SK-N-SH (cell line): ENCODE measurements at regions not wholly inside any gene's neighbourhood (a gene's known extent, or its start where the extent isn't known, plus 50 kb on each side); places are given as distances from the start of the nearest gene placed in this dataset.

ENCODE experiments used
- CTCF ChIA-PET: fragments of 300-600, 350-600 bp; formaldehyde crosslinking; extraction: SDS; loops from one replicate; lab custom pipeline; 2021; lab: Yijun Ruan, JAX
- POLR2A ChIA-PET: fragments of 350-600 bp; sonication (Branson Sonifier 250); formaldehyde crosslinking; extraction: SDS; loops from one replicate; lab custom pipeline; 2020; ENCODE audit warnings: antibody characterized with exemption, inconsistent platforms; lab: Yijun Ruan, JAX
- DNase-seq: peaks from one replicate; pipeline ENCODE4 v3.0.0; 2012
- H2AFZ ChIP-seq: fragments of 200-600 bp; sonication (generic); 2 replicates; pipeline ENCODE4 v1.8.1; 2016; ENCODE audit warnings: antibody characterized with exemption, mild to moderate bottlenecking, low read depth
- H3F3A ChIP-seq: fragments of 200-600 bp; sonication (generic); replicated peaks from 2 replicates; pipeline ENCODE3; 2016; ENCODE audit warnings: antibody characterized with exemption, mild to moderate bottlenecking; ENCODE audit not compliant: insufficient read depth
- H3K27ac ChIP-seq, 2 experiments: fragments of 200-500 bp in 1 of 2; fragments of 200-600 bp in 1 of 2; sonication (Bioruptor generic) in 1 of 2; sonication (generic), shearing (Covaris generic) in 1 of 2; 2 replicates each; pipeline versions ENCODE4 v1.5.1 to v1.6.1; 2014 to 2016; ENCODE audit warnings: low read depth in 2 of 2, inconsistent platforms in 1 of 2, low read length in 1 of 2, mild to moderate bottlenecking in 1 of 2, mixed read lengths in 1 of 2
- H3K27me3 ChIP-seq: fragments of 200-600 bp; sonication (generic), shearing (Covaris generic); 2 replicates; pipeline ENCODE4 v1.6.1; 2016; ENCODE audit warnings: mixed run types; ENCODE audit not compliant: insufficient read depth
- H3K36me3 ChIP-seq, 2 experiments: fragments of 200-500 bp in 1 of 2; fragments of 200-600 bp in 1 of 2; sonication (Bioruptor generic) in 1 of 2; sonication (generic) in 1 of 2; replicated peaks in 1 of 2; 2 replicates each; pipeline versions ENCODE3 to v1.5.1; 2014 to 2016; ENCODE audit warnings: low read length in 1 of 2, mild to moderate bottlenecking in 1 of 2; ENCODE audit not compliant: insufficient read depth in 2 of 2, control insufficient read depth in 1 of 2
- H3K4me1 ChIP-seq, 2 experiments: fragments of 200-500 bp in 1 of 2; fragments of 200-600 bp in 1 of 2; sonication (Bioruptor generic) in 1 of 2; sonication (generic), shearing (Covaris generic) in 1 of 2; 2 replicates each; pipeline versions ENCODE4 v1.5.1 to v1.6.1; 2014 to 2016; ENCODE audit warnings: low read depth in 1 of 2, low read length in 1 of 2, mixed run types in 1 of 2; ENCODE audit not compliant: insufficient read depth in 2 of 2, control insufficient read depth in 1 of 2
- H3K4me2 ChIP-seq: fragments of 200-600 bp; sonication (generic), shearing (Covaris generic); 2 replicates; pipeline ENCODE4 v1.6.1; 2017; ENCODE audit warnings: mixed run types
- H3K4me3 ChIP-seq, 2 experiments: fragments of 200-500 bp in 1 of 2; fragments of 200-600 bp in 1 of 2; sonication (Bioruptor generic) in 1 of 2; sonication (generic), shearing (Covaris generic) in 1 of 2; 2 replicates each; pipeline versions ENCODE4 v1.5.1 to v1.8.1; 2014 to 2016; ENCODE audit warnings: low read depth in 2 of 2, inconsistent platforms in 1 of 2, low read length in 1 of 2, mild to moderate bottlenecking in 1 of 2, mixed read lengths in 1 of 2, moderate library complexity in 1 of 2
- H3K79me2 ChIP-seq: fragments of 200-600 bp; sonication (generic); 2 replicates; pipeline ENCODE4 v1.8.1; 2017; ENCODE audit warnings: mild to moderate bottlenecking; ENCODE audit not compliant: insufficient read depth
- H3K9ac ChIP-seq: fragments of 200-600 bp; sonication (generic); 2 replicates; pipeline ENCODE4 v1.6.1; 2017; ENCODE audit warnings: mixed run types
- H3K9me2 ChIP-seq: fragments of 200-600 bp; sonication (generic); 2 replicates; pipeline ENCODE4 v1.6.1; 2017; ENCODE audit warnings: mixed run types
- H3K9me3 ChIP-seq: fragments of 200-600 bp; sonication (generic); 2 replicates; pipeline ENCODE4 v1.6.1; 2017; ENCODE audit warnings: mixed run types, mild to moderate bottlenecking, moderate library complexity
- H4K20me1 ChIP-seq: fragments of 200-600 bp; sonication (generic); 2 replicates; pipeline ENCODE4 v1.6.1; 2017; ENCODE audit warnings: mild to moderate bottlenecking, mixed run types; ENCODE audit not compliant: insufficient read depth
- CHD2 ChIP-seq: fragments of 150-350 bp; IDR thresholded peaks from 2 replicates; pipeline ENCODE4 v1.6.1; 2018; ENCODE audit warnings: low read length; ENCODE audit not compliant: partially characterized antibody
- EP300 ChIP-seq, 2 experiments: IDR thresholded peaks; 2 replicates each; pipeline versions ENCODE4 v1.4.0 to v1.6.1; 2012; ENCODE audit warnings: borderline replicate concordance in 1 of 2, low read depth in 1 of 2, low read length in 1 of 2
- FOXJ3 ChIP-seq: sonication (generic); formaldehyde crosslinking; IDR thresholded peaks from 2 replicates; pipeline ENCODE4 v1.5.1; 2020; ENCODE audit warnings: mild to moderate bottlenecking, missing genetic modification reagents
- FOXM1 ChIP-seq: IDR thresholded peaks from 2 replicates; pipeline ENCODE4 v1.4.0; 2012; ENCODE audit warnings: low read depth, mild to moderate bottlenecking
- GABPA ChIP-seq: IDR thresholded peaks from 2 replicates; pipeline ENCODE4 v1.4.0; 2012; ENCODE audit warnings: low read depth, mild to moderate bottlenecking
- GATA2 ChIP-seq: sonication (generic); formaldehyde crosslinking; IDR thresholded peaks from 2 replicates; pipeline ENCODE4 v1.5.0; 2020; ENCODE audit warnings: mild to moderate bottlenecking, missing genetic modification reagents
- JUND ChIP-seq: IDR thresholded peaks from 2 replicates; pipeline ENCODE4 v1.4.0; 2012
- MEF2A ChIP-seq: IDR thresholded peaks from 2 replicates; pipeline ENCODE4 v1.4.0; 2012; ENCODE audit warnings: low read depth, borderline replicate concordance
- MXI1 ChIP-seq: IDR thresholded peaks from 2 replicates; pipeline ENCODE4 v1.6.1; 2012; ENCODE audit warnings: mild to moderate bottlenecking, low read depth, low read length, improper control_type of control experiment
- NFIC ChIP-seq: IDR thresholded peaks from 2 replicates; pipeline ENCODE4 v1.4.0; 2012; ENCODE audit warnings: borderline replicate concordance
- NRF1 ChIP-seq: IDR thresholded peaks from 2 replicates; pipeline ENCODE4 v1.6.1; 2012; ENCODE audit warnings: low read depth, mild to moderate bottlenecking, low read length
- POLR2AphosphoS5 ChIP-seq: IDR thresholded peaks from 2 replicates; pipeline ENCODE4 v1.6.1; 2012; ENCODE audit warnings: low read depth, low read length
- RCOR1 ChIP-seq: fragments of 150-350 bp; IDR thresholded peaks from 2 replicates; pipeline ENCODE4 v1.6.1; 2017; ENCODE audit warnings: antibody characterized with exemption, low read length
- SIN3A ChIP-seq: IDR thresholded peaks from 2 replicates; pipeline ENCODE4 v1.6.1; 2012; ENCODE audit warnings: low read depth, mild to moderate bottlenecking, low read length, moderate library complexity, borderline replicate concordance
- TCF12 ChIP-seq: IDR thresholded peaks from 2 replicates; pipeline ENCODE4 v1.4.0; 2012
- TEAD4 ChIP-seq: IDR thresholded peaks from 2 replicates; pipeline ENCODE4 v1.4.0; 2012; ENCODE audit warnings: mild to moderate bottlenecking, borderline replicate concordance; ENCODE audit not compliant: insufficient read depth
- YY1 ChIP-seq: IDR thresholded peaks from 2 replicates; pipeline ENCODE4 v1.4.0; 2012; ENCODE audit warnings: low read depth, mild to moderate bottlenecking
- WGBS: methylation state at CpG from one replicate; pipeline ENCODE4 v1.1.6; 2017; ENCODE audit warnings: low lambda C conversion rate; 5-methylcytosine and 5-hydroxymethylcytosine counted together
- TF ChIP-seq, protein P1 (sequence below): IDR thresholded peaks from 2 replicates; pipeline ENCODE4; 2012
- TF ChIP-seq, protein P2 (sequence below): fragments of 150-350 bp; IDR thresholded peaks from 2 replicates; pipeline ENCODE4 v1.6.1; 2017; ENCODE audit warnings: antibody characterized with exemption, low read length, low read depth, borderline replicate concordance
- TF ChIP-seq, protein P3 (sequence below): IDR thresholded peaks from 2 replicates; pipeline ENCODE4 v1.6.1; 2012; ENCODE audit warnings: mild to moderate bottlenecking, low read depth, low read length, moderate library complexity
- TF ChIP-seq, protein P4 (sequence below): IDR thresholded peaks from 2 replicates; pipeline ENCODE4 v1.4.0; 2012; ENCODE audit warnings: low read depth, borderline replicate concordance
- TF ChIP-seq, protein P5 (sequence below): IDR thresholded peaks from 2 replicates; pipeline ENCODE4 v1.4.0; 2012; ENCODE audit warnings: low read depth

DNA sequence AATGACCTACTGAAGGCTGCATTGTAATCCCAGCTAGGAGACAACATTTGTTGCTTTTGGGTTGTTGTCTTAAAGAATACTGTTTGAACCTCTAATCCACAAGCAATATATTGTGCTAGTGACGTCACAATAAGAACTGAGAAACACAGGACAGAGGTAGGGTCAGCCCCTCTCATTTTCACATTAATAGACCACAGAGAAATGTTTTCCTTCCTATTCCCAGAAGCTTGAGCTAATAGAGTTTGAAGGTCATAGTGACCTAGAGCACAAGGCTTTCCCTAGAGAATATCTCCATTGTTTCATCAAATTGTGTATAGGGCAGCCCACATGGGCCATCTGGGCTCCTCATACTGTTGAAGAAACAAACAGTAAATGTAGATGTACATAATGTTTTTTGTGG is 300.9 kb upstream of the AKR1E2 start:
- peaks cover 2 to 7% of the 10 kb centered on the region in 2 experiments; a peak in 2 of 4 replicates for H3K4me1 ChIP-seq
- no peaks in the 10 kb centered on the region for H4K20me1 ChIP-seq
- no peak overlapping the region for H3K4me3 ChIP-seq
- H3K9me2 ChIP-seq = no peaks in the 10 kb centered on the region
- TF ChIP-seq GABPA (no peak), NFIC (no peak), MXI1 (no peak), YY1 (no peak), POLR2AphosphoS5 (no peak), JUND (no peak), RCOR1 (no peak), GATA2 (CRISPR knock-in tag) (no peak), CHD2 (no peak), FOXM1 (no peak), EP300 (IDR thresholded peaks at IDR 0.05; ENCODE audit: borderline replicate concordance in 1 of 2, low read depth in 1 of 2, low read length in 1 of 2) (no peak)
- TF ChIP-seq, protein P1, sequence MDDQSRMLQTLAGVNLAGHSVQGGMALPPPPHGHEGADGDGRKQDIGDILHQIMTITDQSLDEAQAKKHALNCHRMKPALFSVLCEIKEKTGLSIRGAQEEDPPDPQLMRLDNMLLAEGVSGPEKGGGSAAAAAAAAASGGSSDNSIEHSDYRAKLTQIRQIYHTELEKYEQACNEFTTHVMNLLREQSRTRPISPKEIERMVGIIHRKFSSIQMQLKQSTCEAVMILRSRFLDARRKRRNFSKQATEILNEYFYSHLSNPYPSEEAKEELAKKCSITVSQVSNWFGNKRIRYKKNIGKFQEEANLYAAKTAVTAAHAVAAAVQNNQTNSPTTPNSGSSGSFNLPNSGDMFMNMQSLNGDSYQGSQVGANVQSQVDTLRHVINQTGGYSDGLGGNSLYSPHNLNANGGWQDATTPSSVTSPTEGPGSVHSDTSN = no peak
- TF ChIP-seq, protein P2, sequence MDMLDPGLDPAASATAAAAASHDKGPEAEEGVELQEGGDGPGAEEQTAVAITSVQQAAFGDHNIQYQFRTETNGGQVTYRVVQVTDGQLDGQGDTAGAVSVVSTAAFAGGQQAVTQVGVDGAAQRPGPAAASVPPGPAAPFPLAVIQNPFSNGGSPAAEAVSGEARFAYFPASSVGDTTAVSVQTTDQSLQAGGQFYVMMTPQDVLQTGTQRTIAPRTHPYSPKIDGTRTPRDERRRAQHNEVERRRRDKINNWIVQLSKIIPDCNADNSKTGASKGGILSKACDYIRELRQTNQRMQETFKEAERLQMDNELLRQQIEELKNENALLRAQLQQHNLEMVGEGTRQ = no peak
- no peak overlapping the region for H3K9ac ChIP-seq
- 85% methylated on average over 1 of the region's 1 CpG for WGBS
- H2AFZ ChIP-seq = no peak overlapping the region
- H3K36me3 ChIP-seq = no peaks in the 10 kb centered on the region
- no peak for DNase-seq
- POLR2A ChIA-PET = no interaction called here
- H3K79me2 ChIP-seq = no peaks in the 10 kb centered on the region
- CTCF ChIA-PET = no interaction called here
- H3K4me2 ChIP-seq = no peak overlapping the region
- H3K27me3 ChIP-seq = no peaks in the 10 kb centered on the region
- no peaks in the 10 kb centered on the region for H3K9me3 ChIP-seq
- H3K27ac ChIP-seq = no peak overlapping the region
- no peaks in the 10 kb centered on the region for H3F3A ChIP-seq

DNA sequence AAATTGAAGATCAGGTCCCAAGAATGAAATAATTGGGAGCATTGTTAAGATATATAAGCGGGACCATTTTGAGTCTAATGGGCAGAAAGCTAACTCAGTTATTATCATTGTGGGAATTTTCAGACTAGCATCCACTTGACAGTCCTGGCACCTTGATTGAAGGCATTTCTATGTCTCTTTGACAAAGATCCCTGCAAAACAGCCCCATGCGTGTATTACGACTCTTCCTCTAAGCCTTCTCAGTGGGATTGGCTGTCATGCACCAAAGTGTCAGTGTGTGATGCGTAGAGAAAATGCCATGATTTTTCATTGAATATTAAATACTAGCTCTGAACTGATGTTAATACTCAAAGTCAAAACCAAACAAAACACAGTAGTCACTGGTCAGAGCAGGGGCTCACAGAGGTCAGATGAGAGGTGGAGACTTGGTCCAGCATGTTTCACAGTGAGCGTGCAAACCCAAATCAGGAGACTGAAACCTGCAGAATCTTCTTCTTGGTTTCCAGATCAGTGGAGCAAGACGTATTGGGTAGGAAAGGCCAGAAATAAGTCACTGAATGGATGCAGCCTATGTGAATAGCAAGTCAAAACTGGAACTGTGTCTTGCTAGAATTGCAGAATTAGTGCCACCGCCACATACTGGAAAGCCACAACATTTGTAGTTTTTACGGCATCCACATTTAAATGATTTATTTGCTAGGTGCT is 303.6 kb upstream of the AKR1E2 start:
- no peaks in the 10 kb centered on the region for H3K27me3 ChIP-seq
- no peaks in the 10 kb centered on the region for H4K20me1 ChIP-seq
- no peaks in the 10 kb centered on the region for H3K9me3 ChIP-seq
- no peaks in the 10 kb centered on the region for H3K79me2 ChIP-seq
- no peaks in the 10 kb centered on the region for H3K9me2 ChIP-seq
- ChIA-PET POLR2A (no interaction called here), CTCF (no interaction called here)
- H3K36me3 ChIP-seq = no peaks in the 10 kb centered on the region
- H3F3A ChIP-seq = no peaks in the 10 kb centered on the region
- no peak overlapping the region for H2AFZ ChIP-seq
- H3K4me3 ChIP-seq = no peak overlapping the region
- H3K4me1 ChIP-seq = peaks cover 2 to 3% of the 10 kb centered on the region in 2 experiments; a peak in 2 of 4 replicates
- no peak for DNase-seq
- no peak overlapping the region for H3K9ac ChIP-seq
- H3K27ac ChIP-seq = no peak overlapping the region
- no peak overlapping the region for H3K4me2 ChIP-seq
- 97% methylated on average over 8 of the region's 8 CpGs for WGBS
- TF ChIP-seq NRF1 (no peak), FOXJ3 (CRISPR knock-in tag) (no peak), YY1 (no peak), GABPA (no peak), FOXM1 (no peak), TCF12 (no peak), GATA2 (CRISPR knock-in tag) (no peak), MEF2A (no peak), SIN3A (no peak), TEAD4 (no peak)
- TF ChIP-seq, protein P3, sequence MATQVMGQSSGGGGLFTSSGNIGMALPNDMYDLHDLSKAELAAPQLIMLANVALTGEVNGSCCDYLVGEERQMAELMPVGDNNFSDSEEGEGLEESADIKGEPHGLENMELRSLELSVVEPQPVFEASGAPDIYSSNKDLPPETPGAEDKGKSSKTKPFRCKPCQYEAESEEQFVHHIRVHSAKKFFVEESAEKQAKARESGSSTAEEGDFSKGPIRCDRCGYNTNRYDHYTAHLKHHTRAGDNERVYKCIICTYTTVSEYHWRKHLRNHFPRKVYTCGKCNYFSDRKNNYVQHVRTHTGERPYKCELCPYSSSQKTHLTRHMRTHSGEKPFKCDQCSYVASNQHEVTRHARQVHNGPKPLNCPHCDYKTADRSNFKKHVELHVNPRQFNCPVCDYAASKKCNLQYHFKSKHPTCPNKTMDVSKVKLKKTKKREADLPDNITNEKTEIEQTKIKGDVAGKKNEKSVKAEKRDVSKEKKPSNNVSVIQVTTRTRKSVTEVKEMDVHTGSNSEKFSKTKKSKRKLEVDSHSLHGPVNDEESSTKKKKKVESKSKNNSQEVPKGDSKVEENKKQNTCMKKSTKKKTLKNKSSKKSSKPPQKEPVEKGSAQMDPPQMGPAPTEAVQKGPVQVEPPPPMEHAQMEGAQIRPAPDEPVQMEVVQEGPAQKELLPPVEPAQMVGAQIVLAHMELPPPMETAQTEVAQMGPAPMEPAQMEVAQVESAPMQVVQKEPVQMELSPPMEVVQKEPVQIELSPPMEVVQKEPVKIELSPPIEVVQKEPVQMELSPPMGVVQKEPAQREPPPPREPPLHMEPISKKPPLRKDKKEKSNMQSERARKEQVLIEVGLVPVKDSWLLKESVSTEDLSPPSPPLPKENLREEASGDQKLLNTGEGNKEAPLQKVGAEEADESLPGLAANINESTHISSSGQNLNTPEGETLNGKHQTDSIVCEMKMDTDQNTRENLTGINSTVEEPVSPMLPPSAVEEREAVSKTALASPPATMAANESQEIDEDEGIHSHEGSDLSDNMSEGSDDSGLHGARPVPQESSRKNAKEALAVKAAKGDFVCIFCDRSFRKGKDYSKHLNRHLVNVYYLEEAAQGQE = no peak
- TF ChIP-seq, protein P4, sequence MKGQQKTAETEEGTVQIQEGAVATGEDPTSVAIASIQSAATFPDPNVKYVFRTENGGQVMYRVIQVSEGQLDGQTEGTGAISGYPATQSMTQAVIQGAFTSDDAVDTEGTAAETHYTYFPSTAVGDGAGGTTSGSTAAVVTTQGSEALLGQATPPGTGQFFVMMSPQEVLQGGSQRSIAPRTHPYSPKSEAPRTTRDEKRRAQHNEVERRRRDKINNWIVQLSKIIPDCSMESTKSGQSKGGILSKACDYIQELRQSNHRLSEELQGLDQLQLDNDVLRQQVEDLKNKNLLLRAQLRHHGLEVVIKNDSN = no peak
- TF ChIP-seq, protein P5, sequence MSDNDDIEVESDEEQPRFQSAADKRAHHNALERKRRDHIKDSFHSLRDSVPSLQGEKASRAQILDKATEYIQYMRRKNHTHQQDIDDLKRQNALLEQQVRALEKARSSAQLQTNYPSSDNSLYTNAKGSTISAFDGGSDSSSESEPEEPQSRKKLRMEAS = no peak
